ENCODE measurements at regions not wholly inside any gene's neighbourhood (a gene's known extent, or its start where the extent isn't known, plus 50 kb on each side); places are given as distances from the start of the nearest gene placed in this dataset.

DNA sequence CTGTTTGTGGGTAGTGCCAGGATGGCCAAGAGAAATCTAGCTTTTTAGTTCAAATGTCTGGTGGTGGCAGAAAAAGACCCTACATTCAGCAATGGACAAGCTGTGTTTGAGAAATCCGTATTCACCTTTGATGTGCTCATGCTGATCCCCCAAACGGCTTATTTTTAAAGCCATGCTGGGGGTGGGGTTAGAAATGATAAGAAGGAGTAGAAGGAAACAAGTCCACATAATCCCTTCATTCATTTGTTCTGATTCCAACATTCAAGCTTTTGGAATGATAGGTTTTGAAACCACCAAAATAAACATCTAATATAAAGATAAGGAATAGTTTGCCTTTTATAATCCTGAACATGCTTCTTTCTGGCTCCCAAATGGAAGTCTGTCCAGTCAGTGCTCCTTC is 92.0 kb upstream of the DKK2 start:
- TF ChIP-seq EZH2 (IDR thresholded peaks at IDR 0.05) (no peak), POLR2AphosphoS5 (IDR thresholded peaks at IDR 0.05; ENCODE audit: borderline replicate concordance, low read depth, low read length) (no peak)

Data from SK-N-MC (cell line).